OCI-LY3 (cell line): ENCODE measurements at regions not wholly inside any gene's neighbourhood (a gene's known extent, or its start where the extent isn't known, plus 50 kb on each side); places are given as distances from the start of the nearest gene placed in this dataset.

Experiments used
- EZH2phosphoT487 ChIP-seq: fragments of 200-600 bp; shearing (Covaris generic); IDR thresholded peaks from 2 replicates; pipeline ENCODE4 v1.6.1; 2018; ENCODE audit warnings: antibody characterized with exemption, mixed run types, low read depth
- TF ChIP-seq, protein P1 (sequence below): fragments of 200-600, 300-600 bp; sonication (generic); IDR thresholded peaks from 2 replicates; pipeline ENCODE4 v1.5.1; 2014; ENCODE audit warnings: antibody characterized with exemption, low read length, low read depth

DNA sequence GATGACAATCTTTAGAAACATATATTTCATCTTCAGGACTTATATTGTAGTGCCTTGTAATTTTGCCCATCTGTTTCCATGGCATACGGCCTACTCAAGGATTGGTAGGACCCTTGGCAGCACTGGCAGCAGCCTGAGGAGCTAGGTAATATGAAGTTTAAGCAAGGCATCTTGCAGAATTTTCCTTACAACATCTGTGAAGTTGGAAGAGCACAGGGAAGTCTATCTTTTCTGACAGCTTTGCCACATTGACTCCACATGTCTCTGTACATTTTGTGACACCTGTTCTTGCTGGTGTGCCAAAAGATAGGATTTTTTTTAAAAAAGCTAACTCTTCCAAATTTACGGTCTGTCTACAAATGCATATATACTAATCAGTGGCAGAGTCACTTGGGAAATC is 1235.2 kb downstream of the PCDH7 start:
- TF ChIP-seq, protein P1, sequence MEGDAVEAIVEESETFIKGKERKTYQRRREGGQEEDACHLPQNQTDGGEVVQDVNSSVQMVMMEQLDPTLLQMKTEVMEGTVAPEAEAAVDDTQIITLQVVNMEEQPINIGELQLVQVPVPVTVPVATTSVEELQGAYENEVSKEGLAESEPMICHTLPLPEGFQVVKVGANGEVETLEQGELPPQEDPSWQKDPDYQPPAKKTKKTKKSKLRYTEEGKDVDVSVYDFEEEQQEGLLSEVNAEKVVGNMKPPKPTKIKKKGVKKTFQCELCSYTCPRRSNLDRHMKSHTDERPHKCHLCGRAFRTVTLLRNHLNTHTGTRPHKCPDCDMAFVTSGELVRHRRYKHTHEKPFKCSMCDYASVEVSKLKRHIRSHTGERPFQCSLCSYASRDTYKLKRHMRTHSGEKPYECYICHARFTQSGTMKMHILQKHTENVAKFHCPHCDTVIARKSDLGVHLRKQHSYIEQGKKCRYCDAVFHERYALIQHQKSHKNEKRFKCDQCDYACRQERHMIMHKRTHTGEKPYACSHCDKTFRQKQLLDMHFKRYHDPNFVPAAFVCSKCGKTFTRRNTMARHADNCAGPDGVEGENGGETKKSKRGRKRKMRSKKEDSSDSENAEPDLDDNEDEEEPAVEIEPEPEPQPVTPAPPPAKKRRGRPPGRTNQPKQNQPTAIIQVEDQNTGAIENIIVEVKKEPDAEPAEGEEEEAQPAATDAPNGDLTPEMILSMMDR: no peak
- no peak for TF ChIP-seq EZH2phosphoT487
